Inflammatory macrophage treated with lipopolysaccharide for 4 hours (primary cell): ENCODE measurements at regions not wholly inside any gene's neighbourhood (a gene's known extent, or its start where the extent isn't known, plus 50 kb on each side); places are given as distances from the start of the nearest gene placed in this dataset.

Experiments
- DNase-seq: peaks from one replicate; pipeline ENCODE4 v3.0.0-alpha.2; 2020

- peak; percentile 64 for DNase-seq
These were observed 268.1 kb downstream of the NDUFA10 start for GRCh38 chr2:239756790-239757760.

- DNase-seq: peak; percentile 66
These were observed 268.9 kb downstream of the NDUFA10 start for GRCh38 chr2:239756031-239756789.

- no peak for DNase-seq
These were observed 271.7 kb downstream of the NDUFA10 start for GRCh38 chr2:239753401-239753837.

- peak; percentile 47 for DNase-seq
These were observed 272.2 kb downstream of the NDUFA10 start for GRCh38 chr2:239752951-239753350.

GRCh38 chr2:239751679-239752355 is 273.3 kb downstream of the NDUFA10 start:
- DNase-seq: peak; percentile 57

- no peak for DNase-seq
These were observed 274.0 kb downstream of the NDUFA10 start for GRCh38 chr2:239750929-239751678.

GRCh38 chr2:239750045-239750835 is 274.9 kb downstream of the NDUFA10 start:
- DNase-seq: no peak

GRCh38 chr2:239749272-239749873 is 275.8 kb downstream of the NDUFA10 start:
- no peak for DNase-seq

GRCh38 chr2:239748811-239749210 is 276.3 kb downstream of the NDUFA10 start:
- no peak for DNase-seq

- no peak for DNase-seq
These were observed 277.4 kb downstream of the NDUFA10 start for GRCh38 chr2:239747771-239748170.

GRCh38 chr2:239747274-239747673 is 277.9 kb downstream of the NDUFA10 start:
- DNase-seq: peak; percentile 44

- DNase-seq: no peak
These were observed 278.4 kb downstream of the NDUFA10 start for GRCh38 chr2:239746559-239747246.

- DNase-seq: no peak
These were observed 279.5 kb downstream of the NDUFA10 start for GRCh38 chr2:239745386-239746227.

GRCh38 chr2:239744706-239745340 is 280.3 kb downstream of the NDUFA10 start:
- no peak for DNase-seq

- no peak for DNase-seq
These were observed 281.9 kb downstream of the NDUFA10 start for GRCh38 chr2:239743206-239743605.

GRCh38 chr2:239742377-239742776 is 282.8 kb downstream of the NDUFA10 start:
- DNase-seq: no peak

- DNase-seq: no peak
These were observed 285.9 kb downstream of the NDUFA10 start for GRCh38 chr2:239739206-239739605.

GRCh38 chr2:239738159-239738558 is 287.0 kb downstream of the NDUFA10 start:
- no peak for DNase-seq

- DNase-seq: no peak
These were observed 288.0 kb downstream of the NDUFA10 start for GRCh38 chr2:239737144-239737463.
